ENCODE measurements at regions not wholly inside any gene's neighbourhood (a gene's known extent, or its start where the extent isn't known, plus 50 kb on each side); places are given as distances from the start of the nearest gene placed in this dataset.
"Not testable (repeated sequence)": the region's sequence is repeated elsewhere in the genome, so short reads cannot be mapped to it uniquely, and the experiment has no call there.

DNA sequence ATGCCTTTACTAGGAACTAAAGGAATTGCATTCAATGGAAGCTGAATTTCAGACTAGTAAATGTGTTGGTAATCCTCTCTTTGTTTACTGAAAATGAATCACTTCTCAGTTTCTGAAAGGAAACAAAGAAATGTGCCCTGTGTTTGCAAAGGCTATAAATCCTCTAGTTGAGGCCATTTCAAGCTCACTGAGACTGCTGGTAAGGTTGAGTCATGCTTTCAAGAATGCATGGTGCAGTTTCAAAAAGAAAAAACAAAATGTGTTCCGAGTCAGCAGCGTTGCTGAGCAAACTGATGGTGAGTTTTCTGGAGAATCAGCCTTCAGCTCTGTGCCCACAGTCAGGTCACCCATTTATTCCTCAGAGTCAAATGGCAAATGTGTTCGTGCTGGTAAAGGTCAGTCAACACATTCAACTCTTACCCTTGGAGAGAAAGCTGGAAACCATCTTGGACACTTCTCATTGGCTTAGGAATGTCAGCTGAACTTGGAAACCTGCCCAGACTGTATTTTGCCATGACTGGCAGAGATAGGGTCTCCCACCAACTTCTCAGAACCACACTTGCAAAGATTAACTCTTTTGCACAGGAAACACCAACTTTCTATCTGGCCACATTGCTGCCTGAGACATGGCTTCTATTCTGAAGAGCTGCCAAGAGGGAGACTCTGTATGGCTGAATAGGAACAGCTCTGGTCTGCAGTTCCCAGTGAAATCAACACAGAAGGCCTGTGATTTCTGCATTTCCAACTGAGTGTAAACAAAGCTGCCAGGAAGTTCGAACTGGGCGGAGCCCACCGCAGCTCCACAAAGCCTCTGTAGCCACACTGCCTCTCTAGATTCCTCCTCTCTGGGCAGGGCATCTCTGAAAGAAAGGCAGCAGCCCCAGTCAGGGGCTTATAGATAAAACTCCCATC, 484.4 kb downstream of the ATP23 start:
- DNase-seq = peak; percentile 1 to 3

DNA sequence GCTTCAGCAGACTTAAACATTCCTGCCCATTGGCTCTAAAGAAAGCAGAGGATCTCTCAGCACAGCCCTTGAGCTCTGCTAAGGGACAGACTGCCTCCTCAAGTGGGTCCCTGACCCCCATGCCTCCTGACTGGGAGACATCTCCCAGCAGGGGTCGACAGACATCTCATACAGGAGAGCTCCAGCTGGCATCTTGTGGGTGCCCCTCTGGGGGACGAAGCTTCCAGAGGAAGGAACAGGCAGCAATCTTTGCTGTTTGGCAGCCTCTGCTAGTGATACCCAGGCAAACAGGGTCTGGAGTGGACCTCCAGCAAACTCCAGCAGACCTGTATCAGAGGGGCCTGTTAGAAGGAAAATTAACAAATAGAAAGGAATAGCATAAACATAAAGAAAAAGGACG, 485.1 kb downstream of the ATP23 start:
- not testable (repeated sequence) for DNase-seq

DNA sequence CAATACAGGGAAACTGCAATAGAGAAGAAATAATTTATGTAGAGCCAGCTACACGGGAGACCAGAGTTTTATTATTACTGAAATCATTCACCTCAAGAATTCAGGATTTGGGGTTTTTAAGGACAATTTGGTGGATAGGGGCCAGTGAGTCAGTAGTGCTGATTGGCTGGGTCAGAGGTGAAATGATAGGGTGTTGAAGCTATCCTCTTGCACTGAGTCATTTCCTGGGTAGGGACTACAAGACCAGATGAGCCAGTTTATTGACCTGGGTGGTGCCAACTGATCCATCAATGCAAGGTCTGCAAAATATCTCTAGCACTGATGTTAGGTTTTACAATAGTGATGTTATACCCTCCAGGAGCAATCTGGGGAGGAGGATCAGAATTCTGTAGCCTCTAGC, 486.3 kb downstream of the LRIG3 start:
- DNase-seq = no peak

DNA sequence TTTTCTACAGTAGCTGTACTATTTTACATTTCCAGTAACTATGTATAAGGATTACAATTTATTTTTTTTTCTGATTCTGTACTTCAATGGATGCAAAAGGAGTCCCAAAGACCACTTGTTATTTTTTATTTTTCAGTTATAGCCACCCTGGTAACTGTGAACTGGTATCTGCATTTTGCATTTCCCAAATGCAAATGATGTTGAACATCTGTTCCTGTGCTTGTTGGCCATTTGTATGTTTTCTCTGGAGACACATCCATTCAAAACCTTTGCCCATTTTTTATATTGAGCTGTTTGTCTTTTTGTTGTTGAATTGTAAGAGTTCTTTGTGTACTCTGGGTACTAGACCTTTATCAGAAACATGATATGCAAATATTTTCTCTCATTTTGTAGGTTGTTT, 485.6 kb downstream of the LRIG3 start:
- DNase-seq = no peak

DNA sequence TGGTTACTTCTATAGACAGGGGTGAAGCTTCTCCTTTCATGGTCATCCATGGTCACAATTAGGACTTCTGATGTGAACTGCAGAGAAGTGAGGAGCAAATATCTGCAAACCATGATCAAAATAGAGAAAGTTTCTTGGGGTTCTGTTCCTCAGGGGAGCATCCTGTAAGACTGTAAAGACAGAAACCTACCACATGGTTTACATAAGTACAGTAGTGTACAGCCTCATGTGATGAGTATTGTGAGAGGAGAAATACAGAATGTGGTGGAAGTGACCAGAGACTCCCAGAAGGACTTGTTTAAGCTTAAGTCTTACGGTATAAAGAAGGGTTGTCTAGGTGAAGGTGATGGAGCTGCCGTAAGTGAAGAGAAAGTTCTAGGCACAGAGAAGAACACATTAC, 484.7 kb downstream of the LRIG3 start:
- DNase-seq = no peak

DNA sequence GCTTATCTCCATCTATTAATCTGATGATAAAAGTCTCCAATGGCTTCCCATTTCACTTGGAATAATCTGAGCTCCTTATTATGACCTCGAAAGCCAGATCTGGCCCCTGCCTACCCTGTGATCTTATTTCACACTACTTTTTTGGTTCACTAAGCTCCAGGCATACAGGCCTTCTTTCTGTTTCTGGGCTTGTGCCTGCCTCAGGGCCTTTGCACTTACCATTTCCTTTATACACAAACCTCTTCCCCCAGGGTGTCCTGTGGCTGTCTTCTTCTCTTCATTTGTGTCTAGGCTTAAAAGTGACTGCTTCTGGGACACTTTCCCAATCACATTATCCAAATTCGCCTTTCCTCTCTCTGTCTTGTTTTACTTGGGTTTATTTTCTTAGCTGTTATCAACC, 478.8 kb downstream of the LRIG3 start:
- no peak for DNase-seq

DNA sequence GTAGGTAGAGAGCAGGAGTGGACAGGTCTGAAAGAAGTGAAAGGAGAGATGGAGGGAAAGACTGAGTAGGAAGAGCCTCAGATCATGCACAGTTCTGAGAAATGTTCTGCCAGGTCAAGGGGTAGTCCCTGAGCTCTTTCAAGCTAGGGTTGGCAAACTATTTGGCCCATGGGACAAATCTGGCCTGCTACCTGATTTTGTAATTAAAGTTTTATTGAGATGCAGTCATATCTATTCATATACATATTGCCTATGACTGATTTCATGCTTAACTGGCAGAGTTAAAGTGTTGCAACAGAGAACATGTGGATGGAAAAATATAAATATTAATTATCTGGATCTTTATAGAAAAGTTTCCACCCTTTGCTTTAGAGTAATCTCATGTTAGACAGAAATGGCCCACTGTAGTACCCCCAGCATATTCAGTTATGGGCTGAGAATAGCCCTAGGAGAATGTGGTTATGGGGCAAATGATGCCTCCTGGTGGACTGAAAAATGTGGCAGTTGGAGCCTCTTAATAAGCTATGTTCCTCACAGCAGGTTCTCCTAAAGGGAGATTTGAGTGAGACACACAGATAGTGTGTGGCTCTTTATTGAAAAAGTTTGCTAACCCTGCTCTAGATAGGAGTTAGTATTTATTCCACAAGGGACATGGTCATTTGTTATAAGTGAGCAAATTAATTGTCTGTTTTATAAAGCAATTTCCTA, 476.9 kb downstream of the LRIG3 start:
- peak; percentile 3 to 28 for DNase-seq

DNA sequence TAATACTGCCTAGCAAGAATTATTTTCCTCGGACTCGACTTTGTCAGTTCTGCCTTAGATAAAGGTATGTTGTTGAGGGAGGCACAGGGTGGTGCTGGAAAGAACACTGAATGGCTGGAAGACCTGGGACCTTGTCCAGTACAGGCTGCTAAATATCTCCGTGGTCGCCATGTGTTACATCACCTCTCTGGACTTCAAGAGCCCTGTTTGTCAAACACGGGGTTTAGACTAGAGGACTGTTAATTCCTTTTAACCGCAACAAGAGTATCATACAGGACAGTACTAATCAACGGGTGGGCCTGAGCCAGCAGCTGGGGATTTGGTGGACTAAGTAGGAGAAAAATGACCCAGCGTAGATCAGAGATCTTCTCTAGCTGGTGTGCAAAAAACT, 476.3 kb downstream of the LRIG3 start:
- no peak for DNase-seq

DNA sequence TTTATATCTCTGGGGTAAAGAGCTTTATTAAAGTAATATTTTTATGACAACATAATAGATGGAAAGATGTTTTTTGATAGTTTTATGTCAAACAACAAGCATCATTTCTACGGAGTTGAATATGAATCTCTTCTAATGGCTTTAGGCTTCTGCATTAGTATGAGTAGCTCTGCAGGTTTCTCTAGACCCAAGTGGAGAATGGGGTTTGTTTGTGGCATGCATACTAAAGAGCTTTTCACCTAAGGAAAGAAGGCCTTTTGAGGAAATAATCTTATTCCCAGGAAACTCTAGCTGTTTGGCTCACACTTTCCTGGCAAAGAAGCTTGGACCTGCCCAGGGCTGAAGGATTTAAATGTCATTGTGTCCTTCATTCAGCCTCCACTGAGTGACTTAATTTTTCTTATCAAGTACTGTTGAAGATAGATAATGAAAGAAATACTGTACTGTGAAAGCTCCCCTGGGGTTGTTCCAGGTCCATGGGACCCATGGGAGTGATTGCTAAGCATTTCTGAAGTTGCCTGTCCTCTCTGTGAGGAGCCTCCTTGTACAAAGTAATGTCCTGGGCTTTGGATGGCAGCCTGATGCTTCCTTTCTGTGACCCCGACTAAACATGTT, 469.3 kb downstream of the LRIG3 start:
- DNase-seq = no peak

DNA sequence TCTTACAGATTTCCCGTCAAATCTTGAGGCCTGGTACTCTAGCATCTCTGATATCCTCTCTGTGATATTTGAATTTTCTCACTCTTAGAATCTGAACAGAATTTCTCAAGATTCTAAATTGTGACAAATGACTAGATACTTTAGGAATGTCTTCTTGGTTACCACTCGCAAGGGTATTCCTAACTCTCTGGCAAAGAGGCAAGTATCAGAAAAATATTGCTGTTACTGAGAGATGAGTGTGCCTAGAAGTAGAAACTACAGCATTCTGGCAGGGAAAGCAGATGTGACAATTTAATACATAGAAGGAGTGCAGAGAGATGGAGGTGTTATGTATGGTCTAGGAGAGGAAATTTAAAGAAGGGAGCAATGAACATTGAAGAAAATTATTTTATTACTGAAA, 467.8 kb downstream of the LRIG3 start:
- DNase-seq = no peak

DNA sequence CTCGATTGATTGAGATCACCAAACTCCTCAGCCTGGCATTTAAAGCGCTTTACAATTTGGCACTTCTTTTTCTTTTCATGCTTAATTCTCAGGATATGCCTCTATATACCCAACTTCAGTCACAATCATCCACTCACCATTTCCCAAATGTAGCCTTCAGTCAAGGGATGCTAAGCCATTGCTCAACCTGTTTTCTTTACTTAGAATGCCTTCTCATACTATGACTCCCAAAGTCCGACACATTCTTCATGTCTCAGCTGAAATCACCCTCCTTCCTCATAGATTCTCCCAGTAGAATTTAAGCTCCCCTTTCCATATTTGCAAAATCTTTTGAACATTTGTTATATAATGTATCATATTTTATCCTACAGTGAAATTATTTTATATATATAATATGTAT, 467.0 kb downstream of the LRIG3 start:
- no peak for DNase-seq

DNA sequence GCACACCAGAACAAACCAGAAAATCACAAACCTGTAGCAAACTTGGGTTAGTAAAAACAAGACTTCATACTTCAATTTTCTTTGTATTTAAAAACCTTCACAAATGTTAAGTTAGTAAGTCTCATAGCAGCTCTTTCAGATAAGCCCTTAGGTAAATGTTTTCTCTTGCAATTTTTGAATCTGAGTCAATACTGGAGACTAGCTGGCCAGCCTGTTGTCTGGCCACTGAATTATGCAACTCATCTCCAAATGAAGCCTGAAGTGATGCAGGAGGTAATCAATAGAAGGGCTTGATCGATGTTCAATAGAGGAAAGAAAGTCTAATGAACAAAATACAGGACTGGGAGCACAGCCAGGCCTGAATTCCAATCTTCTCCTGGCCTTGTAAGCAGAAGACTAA, 465.2 kb downstream of the LRIG3 start:
- no peak for DNase-seq

DNA sequence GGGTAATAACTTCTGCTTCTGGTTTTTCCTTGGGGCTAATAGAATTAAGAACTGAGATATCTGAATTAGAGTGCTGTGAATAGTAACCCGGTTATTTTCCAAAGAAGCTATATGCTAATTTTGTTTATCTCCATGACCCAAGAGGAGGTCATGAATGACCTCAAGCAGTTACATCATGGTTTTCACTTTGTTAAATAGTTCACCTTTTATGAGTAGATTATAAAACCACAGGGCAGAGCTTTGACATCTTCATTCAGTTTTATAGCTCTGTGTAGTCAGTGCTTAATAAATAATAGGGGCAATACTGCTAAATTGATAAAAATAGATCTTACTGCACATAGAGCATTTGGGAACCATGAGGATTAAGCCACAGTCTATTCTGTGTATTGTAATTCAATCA, 462.2 kb downstream of the LRIG3 start:
- no peak for DNase-seq

DNA sequence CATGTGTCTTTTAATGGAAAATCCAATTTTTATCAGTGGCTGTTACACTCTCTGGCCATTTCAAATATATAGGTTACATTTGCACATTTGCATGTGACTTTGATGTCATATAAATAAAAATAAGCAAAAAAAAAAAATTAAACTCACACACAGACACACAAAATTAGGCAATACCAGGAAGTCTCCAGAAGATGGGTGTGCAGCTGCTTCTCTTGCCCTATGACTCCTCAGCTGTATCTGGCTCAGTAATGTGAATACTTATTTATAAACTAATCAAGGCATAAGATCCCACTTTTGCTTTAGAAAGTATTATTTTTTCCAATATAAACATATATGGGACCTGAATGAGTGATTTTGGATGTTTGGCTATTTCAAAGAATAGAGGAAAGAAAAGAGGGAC, 461.1 kb downstream of the LRIG3 start:
- no peak for DNase-seq

DNA sequence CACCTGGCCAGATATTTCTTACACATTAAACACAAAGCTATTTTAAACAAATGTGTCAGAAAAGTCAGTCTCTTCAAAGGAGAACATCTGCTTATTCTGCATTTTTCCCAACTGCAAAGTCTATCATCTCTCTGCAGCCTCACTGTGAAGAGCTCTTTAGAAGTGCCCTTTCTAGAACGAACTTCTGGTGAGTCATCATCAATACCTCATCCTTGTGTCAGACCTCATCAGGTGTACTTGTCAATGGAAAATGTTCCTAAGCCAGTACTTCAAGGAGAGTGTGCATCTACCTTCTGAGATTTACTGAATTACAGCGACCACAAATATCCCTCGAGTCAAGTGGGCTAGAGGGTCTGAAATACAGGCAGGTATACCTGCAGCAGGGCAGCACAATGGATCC, 457.3 kb downstream of the LRIG3 start:
- no peak for DNase-seq

DNA sequence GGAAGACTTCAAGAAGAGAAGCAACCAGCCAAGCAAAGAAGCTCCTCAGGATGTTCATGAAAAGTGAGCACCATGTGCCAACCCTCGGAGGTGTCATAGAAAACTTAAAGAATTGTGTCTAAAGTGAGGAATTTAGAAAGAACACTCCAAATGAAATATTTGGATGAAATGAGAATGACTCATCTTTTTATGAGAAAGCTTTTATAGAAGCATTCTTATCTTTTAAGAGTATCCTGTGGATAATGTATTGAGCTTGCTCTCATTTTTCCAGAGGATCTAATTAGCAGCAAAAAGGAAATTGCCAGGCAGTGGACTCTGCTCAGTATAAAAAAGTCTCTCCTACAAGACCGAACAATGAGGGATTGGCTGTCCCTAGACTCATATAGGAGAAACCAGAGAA, 454.9 kb downstream of the LRIG3 start:
- DNase-seq = no peak

DNA sequence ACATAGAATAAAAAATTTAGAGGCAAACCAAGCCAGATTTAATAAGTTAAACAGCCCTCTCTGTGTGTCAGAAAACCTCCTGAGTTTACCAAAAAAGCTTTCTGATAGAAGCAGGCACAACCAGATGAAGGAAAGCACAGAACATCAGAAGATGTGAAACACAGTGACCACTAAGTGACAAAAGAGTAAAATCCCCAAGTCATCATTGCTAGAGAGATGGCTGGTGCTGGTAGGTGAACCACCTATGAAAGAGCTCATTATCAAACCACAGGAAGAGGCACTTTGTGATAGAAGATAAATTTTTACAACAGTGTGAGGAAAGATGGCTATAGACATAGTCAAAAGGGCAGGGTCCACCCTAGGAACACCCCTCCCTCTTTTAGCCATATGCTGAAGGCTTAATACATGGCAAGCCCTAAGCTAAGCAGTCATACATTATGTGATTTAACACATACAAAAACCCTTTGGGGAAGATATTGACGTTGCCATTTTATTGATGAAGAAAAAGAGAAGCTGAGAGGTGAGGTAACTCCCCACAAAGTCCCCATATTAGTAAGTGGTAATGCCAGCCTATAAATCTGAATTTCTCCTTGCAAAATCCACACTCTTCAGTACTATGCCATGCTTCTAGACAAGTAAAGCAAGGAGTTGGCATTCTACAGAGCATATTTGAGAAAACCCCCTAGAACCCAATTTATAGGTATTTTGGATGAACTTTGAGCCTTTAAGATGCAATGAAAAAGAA, 449.9 kb downstream of the LRIG3 start:
- no peak for DNase-seq

DNA sequence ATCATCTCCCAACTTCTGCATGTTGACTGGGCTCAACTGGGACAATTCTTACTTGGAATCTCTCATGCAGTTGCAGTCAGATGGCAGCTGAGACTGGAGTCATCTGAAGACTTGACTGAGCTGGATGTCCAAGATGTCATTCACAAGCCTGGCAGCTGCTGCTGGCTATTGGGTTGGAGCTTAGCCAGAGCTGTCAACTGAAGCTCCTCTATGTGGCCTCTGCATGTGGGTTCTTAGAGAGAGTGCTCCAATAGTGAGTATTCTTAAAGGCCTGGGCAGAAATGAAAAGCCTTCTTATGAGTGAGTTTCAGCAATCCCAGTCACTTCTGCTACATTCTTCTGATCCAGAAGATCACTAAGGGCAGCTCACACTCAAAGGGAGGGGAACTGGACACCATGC, 440.9 kb downstream of the LRIG3 start:
- no peak for DNase-seq

DNA sequence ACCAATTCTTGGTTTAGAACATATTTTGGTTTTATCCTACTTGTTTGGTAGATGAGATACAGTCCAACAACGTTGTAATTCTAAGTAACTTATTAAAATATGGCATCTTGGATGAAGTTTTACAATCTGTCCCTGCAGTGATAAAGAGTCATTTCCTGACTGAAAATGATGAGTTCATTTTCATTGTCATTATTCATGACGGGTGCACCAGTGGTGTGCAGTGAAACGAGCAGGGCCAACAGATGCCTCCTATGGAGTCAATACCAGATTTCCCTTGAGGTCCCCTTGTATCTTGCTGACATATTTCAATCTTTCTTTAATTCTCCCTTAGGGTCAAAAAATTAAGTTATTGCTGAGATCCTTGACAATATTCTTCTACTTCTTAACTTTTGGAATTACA, 438.5 kb downstream of the LRIG3 start:
- no peak for DNase-seq

DNA sequence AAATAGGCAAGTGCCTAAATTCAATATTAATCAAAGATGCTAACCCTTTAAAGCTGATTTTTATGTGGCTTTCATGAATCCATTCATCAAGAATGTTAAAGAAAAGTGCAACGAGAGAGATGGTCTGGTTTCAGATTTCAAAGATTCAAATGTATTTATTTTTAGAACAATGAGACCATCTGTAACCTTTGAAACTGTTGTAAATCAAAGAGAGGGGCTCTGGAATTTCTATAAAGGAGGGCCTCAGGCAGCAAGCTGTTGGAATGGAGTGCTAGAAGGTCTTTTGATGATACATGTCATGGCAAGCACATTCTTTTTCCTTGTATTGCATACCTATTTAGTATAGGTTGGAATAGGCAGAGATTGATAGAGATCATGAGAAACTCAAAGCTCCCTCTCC, 433.0 kb downstream of the LRIG3 start:
- no peak for DNase-seq

DNA sequence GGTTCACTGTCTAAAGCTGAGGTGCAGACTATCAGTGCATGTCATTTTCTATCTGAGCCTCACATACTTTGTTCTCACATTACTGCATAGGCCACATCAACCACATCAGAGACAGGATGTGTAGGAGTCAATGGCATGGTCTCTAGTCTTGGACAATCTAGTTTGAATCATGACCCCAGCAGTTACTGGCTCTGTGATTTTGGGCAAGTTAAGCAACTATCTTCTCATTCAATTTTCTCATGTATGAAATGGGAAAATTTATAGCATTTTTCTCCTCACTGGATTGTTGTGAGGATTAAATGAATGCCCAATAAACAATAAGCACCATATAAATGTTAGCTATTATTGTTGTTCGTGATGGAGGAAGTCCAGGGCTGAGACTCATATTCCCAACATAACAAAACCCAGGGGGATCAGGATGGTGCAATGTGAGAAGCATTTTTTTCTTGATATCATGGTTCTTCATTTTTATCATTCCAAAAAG, 432.6 kb downstream of the LRIG3 start:
- DNase-seq = no peak

DNA sequence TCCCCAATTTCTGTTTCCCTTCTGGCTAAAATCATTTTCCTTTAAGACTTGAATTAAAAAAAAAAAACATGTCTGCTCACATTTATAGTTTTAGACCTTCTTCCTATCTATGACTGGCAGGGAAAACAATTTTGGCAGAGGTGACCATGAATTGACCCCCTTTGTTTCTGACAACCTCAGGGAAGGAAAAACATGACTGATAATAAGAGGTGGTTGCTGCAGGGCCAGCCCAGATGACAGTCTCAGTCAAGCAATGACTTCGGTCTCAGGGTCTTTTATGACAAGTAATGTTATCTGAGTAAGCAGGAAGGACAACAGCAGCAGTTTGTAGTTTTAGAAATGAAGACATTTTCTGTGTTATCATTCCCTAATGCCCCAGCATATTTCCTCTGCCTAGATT, 430.9 kb downstream of the LRIG3 start:
- DNase-seq = no peak

DNA sequence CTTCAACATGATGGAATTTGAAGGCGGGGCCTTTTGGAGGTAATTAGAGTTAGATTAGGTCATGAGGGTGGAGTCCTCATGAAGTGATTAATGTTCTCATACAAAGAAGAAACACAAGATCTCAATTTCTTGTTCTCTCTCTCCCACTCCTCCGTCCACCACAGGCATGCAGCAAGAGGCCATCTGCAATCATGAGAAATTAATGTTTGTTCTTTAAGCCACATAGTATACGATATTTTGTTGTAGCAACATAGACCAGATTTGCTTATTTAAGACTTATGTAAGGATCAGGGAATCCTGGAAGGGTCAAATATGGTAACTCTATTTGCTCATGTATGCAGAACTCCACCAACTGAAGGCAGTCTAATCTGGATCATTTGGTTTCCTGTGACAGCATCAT, 429.0 kb downstream of the LRIG3 start:
- no peak for DNase-seq
